ENCODE measurements at regions not wholly inside any gene's neighbourhood (a gene's known extent, or its start where the extent isn't known, plus 50 kb on each side); places are given as distances from the start of the nearest gene placed in this dataset.

GRCh38 chr1:60173729-60174505 is 100.3 kb upstream of the C1orf87 start:
- Histone ChIP-seq H3K4me2 (ENCODE audit: extremely low read depth, insufficient read depth, low read length) (no peak overlapping the region), H3K79me2 (ENCODE audit: control insufficient read depth, insufficient read depth, low read length) (no peaks in the 10 kb centered on the region), H2AFZ (ENCODE audit: low read length) (no peak overlapping the region), H3K4me1 (ENCODE audit: control insufficient read depth, extremely low read depth, insufficient read depth, low read length) (peaks cover 3% of the 10 kb centered on the region), H3K4me3 (replicated peaks in 1 of 4; ENCODE audit: control extremely low read depth in 1 of 4, insufficient read depth in 1 of 4, low read depth in 3 of 4, low read length in 4 of 4) (no peak overlapping the region), H3K27ac (ENCODE audit: insufficient read depth, low read length) (no peak overlapping the region), H3K27me3 (ENCODE audit: control insufficient read depth, insufficient read depth, low read length) (no peaks in the 10 kb centered on the region), H3K9ac (ENCODE audit: insufficient read depth, low read length) (no peak overlapping the region), H4K20me1 (ENCODE audit: control insufficient read depth, extremely low read depth, insufficient read depth, low read length) (no peaks in the 10 kb centered on the region), H3K36me3 (ENCODE audit: control insufficient read depth, insufficient read depth, low read length) (no peaks in the 10 kb centered on the region), H3K9me3 (ENCODE audit: control insufficient read depth, insufficient read depth, low read depth, low read length) (no peaks in the 10 kb centered on the region)
- no peak for DNase-seq (ENCODE audit: low read depth in 2 of 2)
- TF ChIP-seq EZH2 (IDR thresholded peaks at IDR 0.05; ENCODE audit: low read length, missing control alignments) (no peak), CTCF (conservative IDR thresholded peaks at IDR 0.05 in 1 of 2, IDR thresholded peaks at IDR 0.05 in 1 of 2; ENCODE audit: low read depth in 1 of 2, low read length in 2 of 2) (no peak)

- Histone ChIP-seq H3K36me3 (ENCODE audit: control insufficient read depth, insufficient read depth, low read length) (no peaks in the 10 kb centered on the region), H3K9ac (ENCODE audit: insufficient read depth, low read length) (no peak overlapping the region), H3K27ac (ENCODE audit: insufficient read depth, low read length) (no peak overlapping the region), H3K27me3 (ENCODE audit: control insufficient read depth, insufficient read depth, low read length) (no peaks in the 10 kb centered on the region), H3K79me2 (ENCODE audit: control insufficient read depth, insufficient read depth, low read length) (no peaks in the 10 kb centered on the region), H4K20me1 (ENCODE audit: control insufficient read depth, extremely low read depth, insufficient read depth, low read length) (no peaks in the 10 kb centered on the region), H3K4me2 (ENCODE audit: extremely low read depth, insufficient read depth, low read length) (no peak overlapping the region), H2AFZ (ENCODE audit: low read length) (no peak overlapping the region), H3K9me3 (ENCODE audit: control insufficient read depth, insufficient read depth, low read depth, low read length) (no peaks in the 10 kb centered on the region), H3K4me3 (replicated peaks in 1 of 4; ENCODE audit: control extremely low read depth in 1 of 4, insufficient read depth in 1 of 4, low read depth in 3 of 4, low read length in 4 of 4) (no peak overlapping the region), H3K4me1 (ENCODE audit: control insufficient read depth, extremely low read depth, insufficient read depth, low read length) (peaks cover 3% of the 10 kb centered on the region)
- no peak for DNase-seq (ENCODE audit: low read depth in 2 of 2)
- TF ChIP-seq EZH2 (IDR thresholded peaks at IDR 0.05; ENCODE audit: low read length, missing control alignments) = no peak
- TF ChIP-seq CTCF (conservative IDR thresholded peaks at IDR 0.05 in 1 of 2, IDR thresholded peaks at IDR 0.05 in 1 of 2; ENCODE audit: low read depth in 1 of 2, low read length in 2 of 2) = no peak
Observed at GRCh38 chr1:60173006-60173405, 99.4 kb upstream of the C1orf87 start.

- no peak overlapping the region for H3K27ac ChIP-seq (ENCODE audit: insufficient read depth, low read length)
Observed at GRCh38 chr1:60171801-60172200, 98.2 kb upstream of the C1orf87 start.

More at GRCh38 chr1:60171801-60172200, 98.2 kb upstream of the C1orf87 start:
- Histone ChIP-seq H4K20me1 (ENCODE audit: control insufficient read depth, extremely low read depth, insufficient read depth, low read length) (no peaks in the 10 kb centered on the region), H3K9ac (ENCODE audit: insufficient read depth, low read length) (no peak overlapping the region), H3K9me3 (ENCODE audit: control insufficient read depth, insufficient read depth, low read depth, low read length) (no peaks in the 10 kb centered on the region), H3K79me2 (ENCODE audit: control insufficient read depth, insufficient read depth, low read length) (no peaks in the 10 kb centered on the region), H3K36me3 (ENCODE audit: control insufficient read depth, insufficient read depth, low read length) (no peaks in the 10 kb centered on the region), H3K4me3 (replicated peaks in 1 of 4; ENCODE audit: control extremely low read depth in 1 of 4, insufficient read depth in 1 of 4, low read depth in 3 of 4, low read length in 4 of 4) (no peak overlapping the region), H3K4me1 (ENCODE audit: control insufficient read depth, extremely low read depth, insufficient read depth, low read length) (peaks cover 3% of the 10 kb centered on the region), H2AFZ (ENCODE audit: low read length) (no peak overlapping the region), H3K27me3 (ENCODE audit: control insufficient read depth, insufficient read depth, low read length) (no peaks in the 10 kb centered on the region), H3K4me2 (ENCODE audit: extremely low read depth, insufficient read depth, low read length) (no peak overlapping the region)
- peak; percentile 82 to 95 for DNase-seq (ENCODE audit: low read depth in 2 of 2)
- no peak for TF ChIP-seq EZH2 (IDR thresholded peaks at IDR 0.05; ENCODE audit: low read length, missing control alignments)
- no peak for TF ChIP-seq CTCF (conservative IDR thresholded peaks at IDR 0.05 in 1 of 2, IDR thresholded peaks at IDR 0.05 in 1 of 2; ENCODE audit: low read depth in 1 of 2, low read length in 2 of 2)

Measured in fibroblast of lung (primary cell).